Uterus (tissue), 3 donors: ENCODE measurements at regions not wholly inside any gene's neighbourhood (a gene's known extent, or its start where the extent isn't known, plus 50 kb on each side); places are given as distances from the start of the nearest gene placed in this dataset.

Experiments used
- DNase-seq, 2 donors: peaks; one replicate each; pipeline ENCODE4 v3.0.0-alpha.2; 2019 to 2020
- H3K27ac ChIP-seq, 2 donors: fragments of 200-600 bp; sonication (generic); 1 replicate in 1 of 2; 2 replicates in 1 of 2; pipeline ENCODE4 v1.5.1; 2016 to 2018
- H3K27me3 ChIP-seq, 2 donors: fragments of 200-600 bp; sonication (generic); one replicate each; pipeline ENCODE4 v1.5.1; 2018 to 2019; ENCODE audit warnings: control low read depth in 1 of 2
- H3K36me3 ChIP-seq, 2 donors: fragments of 200-600 bp; sonication (generic); one replicate each; pipeline ENCODE4 v1.5.1; 2019; ENCODE audit warnings: control low read depth in 1 of 2
- H3K4me1 ChIP-seq, 2 donors: fragments of 200-600 bp; sonication (generic); one replicate each; pipeline ENCODE4 v1.5.1; 2018 to 2019; ENCODE audit warnings: control low read depth in 1 of 2
- H3K4me3 ChIP-seq, 2 donors: fragments of 200-600 bp; sonication (generic); 1 replicate in 1 of 2; 2 replicates in 1 of 2; pipeline ENCODE4 v1.5.1; 2018 to 2019; ENCODE audit warnings: mild to moderate bottlenecking in 1 of 2
- H3K9me3 ChIP-seq, 2 donors: fragments of 200-600 bp; sonication (generic); one replicate each; pipeline ENCODE4 v1.5.1; 2019; ENCODE audit warnings: control low read depth in 1 of 2
- POLR2A ChIP-seq, 2 donors: fragments of 450-650 bp; IDR thresholded peaks; one replicate each; pipeline ENCODE4 v1.6.1; 2016; ENCODE audit warnings: antibody characterized with exemption in 2 of 2, mild to moderate bottlenecking in 1 of 2, moderate library complexity in 1 of 2
- intact Hi-C: fragments of 100-400 bp; cut with DNase I; formaldehyde crosslinking; loops from one replicate; pipeline ENCODE4 v1.15.1; 2023; ENCODE audit warnings: low total_unique reads
- TF ChIP-seq, protein P1 (sequence below), 4 experiments: fragments of 200-600 bp in 2 of 4; fragments of 450-650 bp in 2 of 4; sonication (generic) in 2 of 4; IDR thresholded peaks; one replicate each; pipeline ENCODE4 v1.5.1; 2016 to 2019; ENCODE audit warnings: antibody characterized with exemption in 4 of 4, mild to moderate bottlenecking in 2 of 4, moderate library complexity in 1 of 4
- donor health status: DM: yes; HTN: yes; CAD: no.

DNA sequence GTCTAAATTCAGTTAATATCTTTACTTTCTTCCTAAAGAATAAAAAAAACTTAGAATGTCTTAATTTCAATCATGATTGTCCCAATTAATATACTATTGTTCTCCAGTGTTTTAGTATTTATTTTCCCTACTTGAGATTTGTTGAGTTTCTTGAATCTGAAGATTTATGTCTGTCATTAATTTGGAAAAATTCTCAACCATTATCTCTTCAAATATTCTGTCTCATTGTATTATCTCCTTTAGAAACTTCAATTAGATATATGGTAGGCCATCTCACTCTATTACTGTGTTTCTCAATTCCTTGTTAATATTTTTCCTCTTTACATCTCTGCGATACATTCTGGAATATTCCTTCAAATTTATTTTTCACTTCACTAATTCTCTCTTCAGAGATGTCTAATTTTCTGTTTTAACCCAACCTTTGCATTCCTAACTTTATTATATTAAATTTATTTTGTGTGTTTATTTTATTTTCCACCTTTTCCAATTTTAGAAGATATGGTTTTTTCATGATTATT lies 268.6 kb downstream of the QKI start:
- no peak for DNase-seq
- no peak overlapping the region for H3K27ac ChIP-seq
- intact Hi-C loops: no loop called here
- no peaks in the 10 kb centered on the region for H3K9me3 ChIP-seq
- H3K4me3 ChIP-seq: no peak overlapping the region
- no peaks in the 10 kb centered on the region for H3K27me3 ChIP-seq
- no peaks in the 10 kb centered on the region for H3K4me1 ChIP-seq
- H3K36me3 ChIP-seq: no peaks in the 10 kb centered on the region
- TF ChIP-seq, protein P1, sequence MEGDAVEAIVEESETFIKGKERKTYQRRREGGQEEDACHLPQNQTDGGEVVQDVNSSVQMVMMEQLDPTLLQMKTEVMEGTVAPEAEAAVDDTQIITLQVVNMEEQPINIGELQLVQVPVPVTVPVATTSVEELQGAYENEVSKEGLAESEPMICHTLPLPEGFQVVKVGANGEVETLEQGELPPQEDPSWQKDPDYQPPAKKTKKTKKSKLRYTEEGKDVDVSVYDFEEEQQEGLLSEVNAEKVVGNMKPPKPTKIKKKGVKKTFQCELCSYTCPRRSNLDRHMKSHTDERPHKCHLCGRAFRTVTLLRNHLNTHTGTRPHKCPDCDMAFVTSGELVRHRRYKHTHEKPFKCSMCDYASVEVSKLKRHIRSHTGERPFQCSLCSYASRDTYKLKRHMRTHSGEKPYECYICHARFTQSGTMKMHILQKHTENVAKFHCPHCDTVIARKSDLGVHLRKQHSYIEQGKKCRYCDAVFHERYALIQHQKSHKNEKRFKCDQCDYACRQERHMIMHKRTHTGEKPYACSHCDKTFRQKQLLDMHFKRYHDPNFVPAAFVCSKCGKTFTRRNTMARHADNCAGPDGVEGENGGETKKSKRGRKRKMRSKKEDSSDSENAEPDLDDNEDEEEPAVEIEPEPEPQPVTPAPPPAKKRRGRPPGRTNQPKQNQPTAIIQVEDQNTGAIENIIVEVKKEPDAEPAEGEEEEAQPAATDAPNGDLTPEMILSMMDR (IDR thresholded peaks at IDR 0.05): no peak

- intact Hi-C loops: no loop called here
Observed at GRCh38 chr6:163679753-163680152, 265.2 kb downstream of the QKI start.

DNA sequence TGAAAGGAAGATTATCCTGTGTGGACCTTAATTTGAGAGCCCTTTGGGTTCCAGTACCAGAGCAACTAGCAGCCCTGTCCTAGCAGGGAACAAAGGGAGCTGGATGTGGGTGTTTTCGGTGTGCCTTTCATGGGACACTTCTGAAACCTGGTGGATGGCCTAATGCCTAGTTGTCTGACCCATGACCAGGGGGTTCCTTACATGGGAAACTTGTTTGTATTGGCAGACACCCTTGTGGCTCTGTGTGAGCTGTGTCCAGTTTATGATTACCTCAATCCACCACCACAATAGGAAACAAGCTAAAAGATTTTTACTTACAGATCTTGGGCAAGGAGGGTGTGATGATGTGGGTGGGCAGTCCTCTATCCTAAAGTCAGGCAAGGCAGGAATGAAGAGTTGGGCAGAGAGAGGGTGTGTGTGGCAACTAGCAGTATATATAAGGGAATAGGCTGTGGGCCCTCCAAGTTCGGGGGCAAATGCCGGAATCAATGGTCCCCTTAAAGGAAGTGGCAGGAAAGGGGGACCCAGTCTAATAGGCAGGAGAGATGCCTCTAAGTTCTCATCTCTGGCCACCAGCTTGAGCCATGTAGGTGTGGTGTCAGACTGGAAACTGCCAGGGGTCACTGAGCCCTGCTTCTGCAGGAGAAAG lies 264.6 kb downstream of the QKI start:
- Histone ChIP-seq H3K27ac (no peak overlapping the region), H3K4me3 (no peak overlapping the region), H3K4me1 (no peaks in the 10 kb centered on the region), H3K36me3 (no peaks in the 10 kb centered on the region), H3K9me3 (no peaks in the 10 kb centered on the region), H3K27me3 (no peaks in the 10 kb centered on the region)
- intact Hi-C loops: no loop called here
- no peak for TF ChIP-seq POLR2A (IDR thresholded peaks at IDR 0.05)
- TF ChIP-seq, protein P1 (IDR thresholded peaks at IDR 0.05): no peak
- no peak for DNase-seq

More at GRCh38 chr6:163679753-163680152, 265.2 kb downstream of the QKI start:
- TF ChIP-seq, protein P1 (IDR thresholded peaks at IDR 0.05): no peak
- TF ChIP-seq POLR2A (IDR thresholded peaks at IDR 0.05): no peak
- no peaks in the 10 kb centered on the region for H3K36me3 ChIP-seq
- H3K27me3 ChIP-seq: no peaks in the 10 kb centered on the region
- no peaks in the 10 kb centered on the region for H3K9me3 ChIP-seq
- no peak for DNase-seq
- no peak overlapping the region for H3K27ac ChIP-seq
- H3K4me3 ChIP-seq: no peak overlapping the region
- no peaks in the 10 kb centered on the region for H3K4me1 ChIP-seq

DNA sequence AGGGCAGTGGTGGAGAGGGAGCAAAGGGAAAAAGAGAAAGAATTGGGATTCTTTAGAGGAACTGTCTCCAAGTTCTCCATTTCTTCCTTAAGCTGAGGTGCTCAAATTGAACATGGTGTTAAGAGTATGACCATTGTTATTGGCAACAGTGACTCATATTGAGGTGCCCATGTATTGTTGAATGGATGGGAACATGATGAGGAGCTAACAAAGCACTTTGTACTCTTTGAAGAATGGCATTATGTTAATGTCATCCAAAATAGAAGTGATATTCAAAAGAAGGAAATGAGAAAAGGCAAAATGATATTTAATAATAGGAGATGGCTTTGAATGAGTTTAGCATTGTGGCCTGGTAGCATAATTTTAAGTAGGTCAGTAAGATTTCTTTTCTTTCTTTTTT lies 261.1 kb downstream of the QKI start:
- no peak for TF ChIP-seq POLR2A (IDR thresholded peaks at IDR 0.05)
- TF ChIP-seq, protein P1 (IDR thresholded peaks at IDR 0.05): no peak
- H3K9me3 ChIP-seq: no peaks in the 10 kb centered on the region
- no peak for DNase-seq
- no peaks in the 10 kb centered on the region for H3K4me1 ChIP-seq
- no peak overlapping the region for H3K27ac ChIP-seq
- no peaks in the 10 kb centered on the region for H3K36me3 ChIP-seq
- no peaks in the 10 kb centered on the region for H3K27me3 ChIP-seq
- H3K4me3 ChIP-seq: no peak overlapping the region
- intact Hi-C loops: no loop called here

- Histone ChIP-seq H3K4me3 (no peak overlapping the region), H3K9me3 (no peaks in the 10 kb centered on the region), H3K27me3 (no peaks in the 10 kb centered on the region), H3K4me1 (no peaks in the 10 kb centered on the region), H3K27ac (no peak overlapping the region), H3K36me3 (no peaks in the 10 kb centered on the region)
- no peak for TF ChIP-seq POLR2A (IDR thresholded peaks at IDR 0.05)
- TF ChIP-seq, protein P1 (IDR thresholded peaks at IDR 0.05): no peak
- no peak for DNase-seq
- intact Hi-C loops: no loop called here
Observed at GRCh38 chr6:163672710-163673109, 258.2 kb downstream of the QKI start.
